HG03354 (cell line): ENCODE measurements at regions not wholly inside any gene's neighbourhood (a gene's known extent, or its start where the extent isn't known, plus 50 kb on each side); places are given as distances from the start of the nearest gene placed in this dataset.
"Not testable (repeated sequence)": the region's sequence is repeated elsewhere in the genome, so short reads cannot be mapped to it uniquely, and the experiment has no call there.

Experiments used
- ATAC-seq: cut with Tn5 transposase; IDR thresholded peaks from one replicate; pipeline ENCODE4 v1.9.1; 2021; ENCODE audit warnings: mild to moderate bottlenecking; ENCODE audit not compliant: unreplicated experiment, poor library complexity, severe bottlenecking

GRCh38 chr16:77049577-77049976, 141.4 kb upstream of the MON1B start:
- no peak for ATAC-seq

GRCh38 chr16:77056597-77056996, 134.4 kb upstream of the MON1B start:
- ATAC-seq: not testable (repeated sequence)

DNA sequence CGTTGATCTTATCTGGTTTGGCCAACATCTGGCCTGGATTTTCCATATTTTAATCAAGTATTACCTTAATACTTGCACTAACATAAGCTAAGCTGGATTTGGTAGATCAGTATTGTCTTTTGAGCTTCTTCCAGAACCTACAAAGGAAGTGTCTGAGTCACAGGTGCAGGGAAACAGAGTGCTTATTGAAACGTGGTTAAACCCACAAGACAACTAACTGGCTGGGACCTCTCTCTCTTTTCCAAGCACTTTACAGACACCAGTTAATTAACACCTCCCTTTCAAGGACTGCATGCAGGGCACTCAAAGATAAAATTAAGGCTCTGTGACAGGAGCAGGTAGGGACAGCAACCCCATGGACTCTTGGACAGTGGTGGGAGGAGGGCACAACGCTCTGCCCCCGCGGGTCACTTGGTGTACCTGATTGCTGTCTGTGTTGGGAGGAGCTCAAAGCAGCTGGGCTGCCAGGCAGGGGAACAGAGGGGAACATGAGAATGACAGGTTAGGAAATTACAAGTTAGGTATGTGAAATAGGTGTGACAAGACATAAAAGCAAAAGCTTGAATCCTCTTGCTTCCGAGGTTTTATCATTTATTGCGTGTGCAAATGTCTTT, 133.7 kb upstream of the MON1B start:
- ATAC-seq: no peak

DNA sequence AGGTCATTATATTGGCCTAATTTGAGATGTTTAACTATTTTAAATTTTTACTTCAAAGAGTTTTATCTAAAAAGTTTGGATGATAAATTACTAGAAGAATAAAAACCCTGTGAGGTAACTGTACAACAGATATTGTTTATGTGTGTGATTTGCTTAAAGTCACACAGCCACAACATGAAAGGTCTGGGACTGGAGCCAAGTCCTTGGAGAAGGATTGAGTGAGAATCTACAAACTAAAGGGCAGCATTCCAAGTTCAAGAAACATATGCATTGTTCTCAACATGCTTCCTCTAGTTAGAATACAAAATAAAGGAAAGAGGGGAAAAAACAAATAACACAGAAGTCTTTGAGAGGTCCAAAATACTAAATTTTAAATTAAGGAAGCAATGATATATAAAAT, 131.5 kb upstream of the MON1B start:
- ATAC-seq: no peak

DNA sequence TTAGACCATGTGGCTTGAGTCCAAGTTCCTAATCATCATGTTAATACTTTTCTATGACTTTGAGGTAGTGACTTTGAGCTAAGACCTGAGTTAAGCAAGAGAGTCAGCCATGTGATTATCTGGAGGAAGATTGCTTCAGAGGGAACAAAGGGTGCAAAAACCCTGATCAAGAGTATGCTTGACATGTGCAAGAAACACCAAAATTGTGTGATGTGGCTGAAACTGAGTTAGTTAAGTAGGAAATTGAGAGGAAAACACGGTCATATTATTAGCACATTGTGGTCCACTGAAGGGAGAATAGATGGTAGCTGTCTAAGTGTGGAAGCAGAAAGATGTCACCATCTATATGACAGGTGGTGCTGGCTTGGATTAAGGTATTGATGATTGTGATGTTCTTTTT, 130.4 kb upstream of the MON1B start:
- ATAC-seq: no peak

- ATAC-seq: no peak
Observed at GRCh38 chr16:77062878-77063675, 127.9 kb upstream of the MON1B start.

GRCh38 chr16:77063676-77064016, 127.3 kb upstream of the MON1B start:
- no peak for ATAC-seq

DNA sequence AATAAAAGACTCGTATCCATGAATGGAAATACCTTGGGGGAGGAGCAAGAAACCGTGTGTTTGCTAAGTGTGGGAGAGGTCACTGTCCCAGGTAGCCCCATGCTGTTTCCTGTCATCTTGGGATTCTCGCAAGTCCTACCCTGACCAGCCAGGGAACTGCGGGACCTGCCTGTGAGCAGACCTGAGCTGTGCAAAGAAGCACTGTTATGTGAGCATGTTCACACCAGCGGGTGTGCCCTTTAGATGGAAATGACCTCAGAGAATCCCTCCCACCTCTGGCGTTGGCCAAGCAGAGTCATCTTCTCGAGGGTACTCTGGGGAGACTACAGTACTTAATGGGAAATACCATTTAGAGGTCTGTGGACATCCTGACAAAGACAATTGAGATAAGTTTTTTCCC, 127.0 kb upstream of the MON1B start:
- no peak for ATAC-seq

DNA sequence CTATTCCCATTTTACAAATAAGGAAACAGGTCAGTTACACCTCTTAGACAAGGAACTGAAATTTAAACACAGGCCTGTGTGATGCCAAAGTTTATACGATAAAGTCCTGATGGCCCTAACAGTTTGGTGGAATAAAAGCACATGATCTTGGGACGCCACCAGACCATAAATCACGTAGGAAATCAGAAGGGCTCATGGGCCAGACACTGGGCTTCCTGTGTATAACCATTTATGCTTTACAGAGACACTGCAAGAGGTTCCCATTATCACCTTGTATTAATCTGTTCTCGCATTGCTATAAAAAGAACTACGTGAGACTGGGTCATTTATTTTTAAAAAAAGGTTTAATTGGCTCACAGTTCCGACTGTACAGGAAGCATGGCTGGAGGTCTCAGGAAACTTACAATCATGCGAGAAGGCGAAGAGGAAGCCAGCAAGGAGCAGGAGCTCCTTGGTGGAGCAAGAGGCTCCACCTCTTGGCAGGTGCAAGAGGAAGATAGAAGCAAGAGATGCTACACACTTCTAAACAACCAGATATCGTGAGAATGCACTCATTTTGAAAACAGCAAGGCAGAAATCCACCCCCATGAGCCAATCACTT, 124.0 kb upstream of the MON1B start:
- ATAC-seq: no peak

DNA sequence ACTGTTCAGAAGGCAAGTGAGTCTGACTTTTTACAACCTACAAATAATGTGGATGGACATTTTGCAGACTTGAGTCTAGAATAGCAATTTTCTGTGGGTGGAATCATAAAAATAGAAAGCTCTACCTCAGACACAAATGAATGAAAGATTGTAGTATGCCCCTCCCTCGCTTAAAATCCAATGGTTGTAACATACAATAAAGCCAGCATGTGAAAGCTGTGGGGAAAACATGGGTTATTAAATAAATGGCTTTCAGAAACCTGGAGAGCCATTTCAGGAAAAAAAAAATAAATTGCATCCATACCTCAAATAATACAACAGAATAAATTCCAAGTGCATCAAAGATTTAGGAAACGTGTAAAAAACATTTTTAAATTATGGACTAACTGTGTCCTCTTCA, 123.1 kb upstream of the MON1B start:
- ATAC-seq: no peak

DNA sequence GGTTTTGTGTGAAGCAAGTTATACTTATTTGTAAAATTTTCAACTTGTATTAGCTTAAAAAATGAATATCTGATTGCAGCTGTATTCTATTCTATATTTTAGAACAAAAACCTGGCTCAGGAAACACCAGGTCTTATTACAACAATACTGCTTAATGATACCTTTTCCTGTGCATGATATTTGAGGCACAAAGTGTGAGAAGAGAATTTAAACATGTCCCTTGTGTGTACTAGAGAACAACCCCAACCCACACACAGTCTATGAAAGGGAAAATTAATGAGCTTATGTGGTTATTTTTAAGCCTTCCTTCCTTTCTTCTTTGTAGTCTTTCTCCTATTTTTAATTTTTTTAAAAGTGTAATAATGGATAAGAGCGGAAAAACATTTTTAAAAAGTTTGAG, 122.6 kb upstream of the MON1B start:
- no peak for ATAC-seq

- no peak for ATAC-seq
Observed at GRCh38 chr16:77069929-77070328, 121.1 kb upstream of the MON1B start.

GRCh38 chr16:77070683-77071082, 120.3 kb upstream of the MON1B start:
- ATAC-seq: no peak

DNA sequence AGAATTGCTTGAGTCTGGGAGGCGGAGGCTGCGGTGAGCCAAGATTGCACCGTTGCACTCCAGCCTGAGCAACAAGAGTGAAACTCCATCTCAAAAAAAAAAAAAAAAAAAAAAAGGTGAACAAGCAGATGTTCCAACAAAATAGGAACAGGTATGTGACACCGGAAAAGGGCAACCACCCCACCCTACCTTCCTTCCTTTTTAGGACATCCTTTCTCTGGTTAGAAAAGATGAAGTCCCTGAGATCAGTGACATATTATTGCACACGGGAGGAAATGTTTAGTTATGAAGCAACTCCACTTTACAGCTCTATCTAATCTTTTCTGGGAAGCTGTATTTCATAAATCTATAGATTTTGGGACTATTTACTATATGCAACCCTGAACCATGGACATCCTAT, 114.2 kb upstream of the MON1B start:
- no peak for ATAC-seq

GRCh38 chr16:77077256-77077922, 113.6 kb upstream of the MON1B start:
- ATAC-seq: no peak

DNA sequence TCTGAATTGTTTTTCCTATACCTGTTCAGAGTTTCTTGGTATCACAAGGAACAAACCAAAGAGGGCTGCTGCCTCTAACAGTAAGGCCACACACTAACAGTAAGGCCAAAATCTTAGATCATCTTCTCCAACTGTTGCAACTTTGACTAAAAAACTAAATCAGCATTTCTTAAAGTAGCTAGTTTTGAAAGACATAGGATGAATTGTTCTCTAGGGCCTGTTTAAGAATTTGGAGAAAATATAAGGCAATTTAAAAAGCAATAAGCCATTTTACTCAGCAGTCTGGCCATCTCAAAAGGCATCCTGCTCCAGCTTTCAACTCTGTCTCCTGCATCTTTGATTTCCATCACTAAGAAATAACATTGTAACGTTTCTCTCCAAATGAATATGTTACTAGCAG, 105.0 kb upstream of the MON1B start:
- no peak for ATAC-seq

- ATAC-seq: no peak
Observed at GRCh38 chr16:77090062-77090461, 100.9 kb upstream of the MON1B start.

GRCh38 chr16:77093309-77093708, 97.7 kb upstream of the MON1B start:
- no peak for ATAC-seq

- no peak for ATAC-seq
Observed at GRCh38 chr16:77093999-77094398, 97.0 kb upstream of the MON1B start.

GRCh38 chr16:77111056-77111565, 79.9 kb upstream of the MON1B start:
- no peak for ATAC-seq

- no peak for ATAC-seq
Observed at GRCh38 chr16:77112746-77113145, 78.2 kb upstream of the MON1B start.
